ENCODE measurements at regions not wholly inside any gene's neighbourhood (a gene's known extent, or its start where the extent isn't known, plus 50 kb on each side); places are given as distances from the start of the nearest gene placed in this dataset.
"Not testable (repeated sequence)": the region's sequence is repeated elsewhere in the genome, so short reads cannot be mapped to it uniquely, and the experiment has no call there.

DNA sequence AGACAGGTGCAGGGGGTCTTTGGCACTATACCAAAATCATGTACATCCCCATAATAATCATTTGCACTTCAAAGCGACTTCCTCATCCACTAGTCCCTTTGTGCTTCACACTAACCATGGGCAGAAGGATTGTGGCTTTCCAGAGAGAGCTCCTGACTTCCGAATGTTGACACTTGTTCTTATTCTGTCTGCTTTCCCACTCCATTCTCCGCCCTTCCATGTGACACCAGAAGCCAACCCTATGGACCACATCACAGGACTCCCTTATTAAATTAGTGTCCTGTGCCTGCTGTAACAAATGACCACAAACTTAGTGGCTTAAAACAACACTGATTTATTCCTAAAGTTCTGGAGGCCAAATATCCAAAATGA is 91.6 kb downstream of the CMC2 start:
- no peak for DNase-seq (ENCODE audit: low spot score)

DNA sequence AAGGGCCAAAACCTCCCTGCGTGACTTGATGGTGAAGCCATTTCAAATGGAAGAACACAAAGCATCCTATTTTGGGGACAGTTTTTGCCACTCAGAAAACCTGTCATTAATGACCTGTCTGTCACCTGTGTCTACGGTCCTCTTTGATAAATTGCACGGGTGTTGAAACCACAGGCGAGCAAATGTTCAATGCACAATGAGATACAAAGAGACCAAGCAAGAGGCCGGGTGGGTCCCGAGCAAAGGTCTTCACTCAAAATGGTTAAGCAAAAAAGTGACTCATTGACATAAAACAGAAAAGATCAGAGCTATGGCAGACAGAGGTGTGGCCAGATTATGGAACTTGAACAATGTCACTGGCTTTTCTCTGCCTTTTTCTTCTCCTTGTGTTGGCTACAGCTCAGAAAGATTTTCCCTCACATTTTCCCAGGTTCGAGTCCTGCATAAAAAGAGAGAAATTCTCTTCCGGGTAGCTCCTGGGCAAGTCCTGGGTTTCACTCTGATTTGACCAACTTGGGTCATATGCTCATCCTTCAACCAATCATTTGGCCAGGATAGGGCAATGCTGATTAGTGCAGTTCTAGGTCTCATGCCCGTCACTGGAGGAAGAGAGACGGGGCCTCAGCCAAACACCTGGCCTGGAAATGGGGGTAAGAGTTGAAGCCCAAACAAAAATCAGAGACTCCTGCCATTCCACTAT is 92.2 kb downstream of the CMC2 start:
- no peak for DNase-seq (ENCODE audit: low spot score)

DNA sequence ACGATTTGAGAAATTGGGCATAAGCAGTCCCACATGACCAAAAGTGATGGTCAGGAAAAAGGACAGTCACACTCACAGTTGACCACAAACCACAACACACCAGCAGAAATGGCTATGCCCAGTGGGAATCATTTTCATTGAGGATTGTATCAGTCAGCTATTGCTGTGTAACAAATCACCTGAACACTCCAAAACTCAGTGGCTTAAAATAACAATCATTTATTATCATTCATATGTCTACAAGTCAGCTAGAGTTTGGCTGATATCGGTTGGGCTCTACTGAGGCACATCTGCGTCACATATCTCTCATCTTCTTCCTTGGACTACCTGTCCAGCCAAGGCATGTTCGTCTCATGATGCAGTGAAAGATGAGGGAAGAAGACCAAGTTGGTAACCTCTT is 93.3 kb downstream of the CMC2 start:
- DNase-seq (ENCODE audit: low spot score), result no peak

DNA sequence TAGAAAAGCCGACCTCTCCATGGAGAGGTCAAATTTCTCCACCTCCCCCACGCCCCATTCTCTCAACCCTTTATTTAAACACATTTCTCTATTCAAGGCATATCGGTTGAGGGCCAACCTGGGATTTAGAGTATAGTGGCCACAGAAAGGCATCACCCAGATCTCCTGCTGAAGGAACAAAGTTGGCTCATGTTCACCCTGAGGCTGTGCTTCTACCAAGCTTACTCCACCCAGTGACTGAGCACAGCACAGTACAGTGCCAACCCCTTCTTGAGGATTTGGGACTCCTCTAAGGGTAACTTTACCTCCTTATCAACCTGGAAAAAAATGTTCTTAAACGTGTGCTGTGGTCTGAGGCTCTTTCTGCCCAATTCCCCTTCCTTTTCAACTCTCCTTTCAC is 94.0 kb downstream of the CMC2 start:
- DNase-seq (ENCODE audit: low spot score), result no peak

DNA sequence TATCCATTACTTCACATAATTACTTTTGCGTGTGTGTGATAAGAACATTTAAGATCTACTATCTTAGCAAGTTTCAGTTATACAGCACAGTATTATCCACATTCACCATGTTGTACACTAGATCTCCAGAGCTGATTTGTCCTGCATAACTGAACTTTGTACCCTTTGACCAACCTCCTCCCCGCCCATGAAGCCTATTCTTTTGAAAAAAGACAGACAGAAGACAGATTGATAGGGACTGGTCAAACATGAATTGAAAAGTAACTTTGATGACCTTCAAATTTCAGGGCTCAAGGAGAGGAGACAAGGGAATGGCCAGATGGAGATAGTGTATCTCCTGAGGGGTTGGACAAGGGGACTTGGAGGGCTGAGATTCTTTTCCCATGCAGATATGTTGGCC is 96.3 kb downstream of the CMC2 start:
- DNase-seq (ENCODE audit: low spot score), result no peak

DNA sequence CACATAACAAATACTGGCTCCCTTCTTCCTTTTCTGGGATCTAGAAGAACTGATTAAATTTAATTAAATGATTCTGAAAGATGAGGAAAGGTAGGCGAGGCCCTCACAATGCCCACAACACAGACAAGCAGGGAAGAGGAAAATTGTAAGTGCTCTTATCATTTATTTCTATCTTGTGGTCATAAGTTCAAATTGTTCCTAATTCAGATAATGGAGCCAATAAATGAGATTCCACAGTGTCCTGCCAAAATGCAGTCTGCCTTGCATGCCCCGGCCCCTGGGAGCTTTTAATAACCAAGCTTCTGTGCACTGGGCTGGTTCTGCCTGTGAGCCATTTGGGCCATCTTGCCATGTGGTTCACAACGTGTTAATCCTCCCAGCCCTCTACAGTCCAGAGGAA is 97.0 kb downstream of the CMC2 start:
- no peak for DNase-seq (ENCODE audit: low spot score)

DNA sequence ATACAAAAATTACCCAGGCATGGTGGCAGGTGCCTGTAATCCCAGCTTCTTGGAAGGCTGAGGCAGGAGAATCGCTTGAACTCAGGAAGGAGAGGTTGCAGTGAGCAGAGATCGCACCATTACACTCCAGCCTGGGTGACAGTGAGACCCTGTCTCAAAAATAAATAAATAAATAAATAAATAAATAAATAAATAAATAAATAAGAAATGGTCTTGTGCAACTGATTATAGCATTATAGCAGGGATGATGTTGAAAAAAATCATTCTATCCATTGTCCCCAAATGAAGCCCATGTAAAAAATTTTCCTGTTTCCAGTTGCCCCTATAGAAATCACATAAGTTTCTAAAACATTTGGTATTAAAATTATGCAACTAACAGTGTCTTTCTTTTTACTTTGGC is 100.5 kb downstream of the CMC2 start:
- not testable (repeated sequence) for DNase-seq (ENCODE audit: low spot score)

DNA sequence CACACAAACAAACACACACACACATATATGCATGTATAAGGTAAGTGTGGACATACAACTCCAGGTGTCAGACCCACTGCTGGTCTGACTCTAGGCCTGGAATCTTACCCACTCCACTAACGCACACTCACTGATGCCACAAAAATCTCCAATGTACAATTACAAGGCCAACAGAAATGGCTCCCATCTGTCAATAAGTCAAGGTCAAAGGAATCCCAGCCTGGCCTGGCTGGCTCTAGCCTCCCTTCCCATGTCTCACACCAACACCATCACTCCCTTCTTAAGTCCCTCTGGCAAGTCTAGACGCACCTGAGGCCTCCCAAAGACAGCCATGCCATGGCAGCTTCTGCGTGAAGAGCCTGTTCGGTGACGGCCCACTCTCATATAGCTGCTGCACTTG is 99.2 kb upstream of the CDYL2 start:
- no peak for DNase-seq (ENCODE audit: low spot score)

DNA sequence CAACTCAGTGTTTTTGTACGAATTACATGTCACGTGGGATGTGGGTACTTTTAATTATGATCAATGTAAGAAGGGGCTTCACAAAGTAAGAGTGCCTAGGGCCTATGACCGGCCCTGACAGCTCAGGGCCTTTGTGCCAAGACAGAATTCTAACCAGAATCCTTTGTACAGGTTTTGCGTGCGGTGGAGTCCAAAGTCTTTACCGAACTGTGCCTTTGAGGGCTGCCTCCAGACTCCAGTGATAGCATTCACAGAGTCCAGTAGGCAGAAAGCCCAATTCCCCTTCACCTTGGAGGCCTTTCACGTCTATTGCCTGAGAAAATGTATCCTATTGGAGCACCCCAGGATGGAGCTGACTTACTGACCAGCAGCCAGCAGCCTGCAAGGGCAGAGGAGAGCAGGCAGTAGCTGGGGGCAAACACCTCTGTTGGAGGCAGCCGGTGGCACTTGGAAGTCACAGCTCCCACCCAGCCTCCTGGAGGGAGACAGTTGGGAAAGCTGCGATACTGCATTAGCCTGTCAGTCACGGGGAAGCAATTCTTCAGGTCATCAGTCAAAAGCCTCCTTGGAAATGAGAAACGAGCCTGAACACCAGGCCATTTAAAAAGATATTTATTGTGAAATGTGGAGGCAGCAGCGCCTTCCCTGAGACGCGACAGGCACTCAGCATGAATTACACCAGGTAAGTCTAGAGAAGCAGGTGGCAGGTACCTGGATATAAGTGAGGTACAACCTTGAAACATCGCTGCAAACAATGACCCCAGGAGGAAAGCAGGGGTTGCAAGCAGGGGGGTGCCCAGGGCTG is 98.1 kb upstream of the CDYL2 start:
- DNase-seq (ENCODE audit: low spot score), result no peak

DNA sequence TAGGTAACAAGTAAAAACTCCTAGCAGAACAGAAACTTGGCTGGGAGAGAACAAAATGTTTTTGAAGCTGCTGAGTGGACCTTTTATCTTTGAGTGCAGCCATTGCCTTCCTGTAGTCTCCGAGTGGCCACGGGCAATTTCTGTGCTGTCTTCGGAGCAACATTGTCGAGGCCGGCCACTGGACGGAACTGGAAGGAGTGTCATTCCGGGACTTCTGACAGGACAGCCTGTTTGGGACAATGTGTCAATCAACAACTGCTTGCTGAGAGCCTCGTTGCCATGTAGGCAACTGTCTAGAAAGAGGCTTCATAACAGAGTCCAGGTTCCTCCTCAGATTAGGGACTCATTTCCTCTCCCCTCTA is 96.2 kb upstream of the CDYL2 start:
- DNase-seq (ENCODE audit: low spot score), result no peak

DNA sequence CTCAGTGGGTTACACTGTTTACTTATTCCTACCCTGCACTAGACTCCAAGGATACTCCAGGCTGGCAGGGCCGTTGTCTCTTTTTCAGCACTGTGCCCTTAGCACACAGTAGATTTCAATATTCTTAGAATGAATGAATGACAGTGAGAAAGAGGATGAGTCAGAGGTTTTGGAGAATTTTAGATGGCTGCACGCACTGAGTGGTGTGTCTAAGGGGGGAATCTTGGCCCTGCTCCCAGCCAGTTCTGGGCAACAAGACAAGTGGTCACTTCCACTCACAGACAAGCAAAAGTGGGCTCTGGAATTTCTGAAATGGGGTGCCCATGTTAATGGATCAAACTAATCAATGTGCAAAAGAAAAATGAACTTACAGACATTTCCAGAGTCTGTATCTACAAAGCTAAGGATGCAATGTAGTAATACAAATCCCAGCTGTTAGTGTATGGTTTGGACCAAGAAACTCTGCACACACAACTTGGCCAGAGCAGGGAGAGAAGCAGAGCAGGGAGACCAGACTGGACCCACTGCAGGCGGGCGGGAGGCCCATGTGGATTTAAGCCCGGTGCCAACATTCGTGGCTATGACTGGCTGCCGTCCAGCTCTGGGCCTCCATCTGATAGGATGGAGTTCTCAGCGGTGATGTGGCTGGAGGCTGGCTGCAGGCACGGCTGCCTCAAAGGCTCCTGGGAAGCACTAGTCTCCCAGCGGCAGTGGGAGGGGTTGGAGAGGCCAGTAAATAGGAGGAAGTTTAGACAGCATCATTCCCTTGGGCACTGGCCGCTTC is 95.6 kb upstream of the CDYL2 start:
- no peak for DNase-seq (ENCODE audit: low spot score)

DNA sequence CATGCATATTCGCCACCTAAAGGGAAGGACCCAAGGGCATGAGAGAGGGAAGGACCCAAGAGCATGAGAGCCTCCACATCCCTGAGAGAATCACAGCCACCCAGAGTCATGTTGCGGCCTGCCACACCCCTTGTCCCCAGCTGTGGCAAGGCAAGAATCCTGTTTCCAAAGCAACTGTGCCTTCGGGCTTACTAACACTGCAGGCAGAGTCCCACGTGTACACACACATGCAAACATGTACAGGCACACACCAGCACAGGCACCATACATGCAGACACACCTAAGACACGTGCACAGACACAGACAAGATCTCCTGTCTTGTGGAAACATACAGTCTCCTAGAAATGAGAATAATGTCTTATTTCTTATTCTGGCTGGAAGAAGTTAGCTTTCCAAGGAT is 92.4 kb upstream of the CDYL2 start:
- DNase-seq (ENCODE audit: low spot score), result no peak

DNA sequence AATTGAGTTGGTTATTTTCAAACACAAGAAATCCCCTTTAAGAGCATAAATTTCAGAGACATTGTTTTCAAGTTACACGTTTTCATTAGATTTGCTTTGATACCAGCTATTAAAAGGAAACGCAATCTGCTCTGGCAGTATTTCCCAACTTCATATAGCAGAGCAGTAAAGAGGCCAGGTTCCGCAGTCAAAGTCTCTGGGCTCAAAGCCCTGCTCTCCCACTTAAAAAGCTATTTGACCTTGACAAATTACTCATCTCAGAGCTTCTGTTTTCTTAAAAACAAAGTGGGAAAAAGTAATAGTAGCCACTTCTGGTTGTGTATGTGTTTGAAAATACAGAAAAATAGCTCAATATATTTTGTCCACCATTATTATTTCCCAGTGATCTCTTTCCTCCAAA is 89.7 kb upstream of the CDYL2 start:
- DNase-seq (ENCODE audit: low spot score), result no peak

DNA sequence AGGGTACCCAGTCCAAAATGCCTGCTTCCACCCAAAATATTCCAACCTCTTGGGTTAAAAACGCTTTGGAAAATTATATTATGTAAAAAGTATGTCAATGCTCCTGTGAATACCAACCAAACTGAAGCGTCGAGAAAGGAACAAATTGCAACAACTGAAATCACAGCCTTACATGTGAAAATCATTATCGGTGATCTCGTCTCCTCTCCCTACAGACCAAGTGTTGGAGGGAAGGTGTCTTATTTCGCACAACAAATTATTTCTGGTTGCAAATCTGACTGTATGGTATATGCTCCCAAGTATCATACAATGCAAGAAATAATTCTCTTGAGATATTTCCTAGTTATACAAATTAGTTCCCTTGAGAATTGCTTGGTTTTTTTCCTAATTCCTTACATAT is 89.3 kb upstream of the CDYL2 start:
- no peak for DNase-seq (ENCODE audit: low spot score)

DNA sequence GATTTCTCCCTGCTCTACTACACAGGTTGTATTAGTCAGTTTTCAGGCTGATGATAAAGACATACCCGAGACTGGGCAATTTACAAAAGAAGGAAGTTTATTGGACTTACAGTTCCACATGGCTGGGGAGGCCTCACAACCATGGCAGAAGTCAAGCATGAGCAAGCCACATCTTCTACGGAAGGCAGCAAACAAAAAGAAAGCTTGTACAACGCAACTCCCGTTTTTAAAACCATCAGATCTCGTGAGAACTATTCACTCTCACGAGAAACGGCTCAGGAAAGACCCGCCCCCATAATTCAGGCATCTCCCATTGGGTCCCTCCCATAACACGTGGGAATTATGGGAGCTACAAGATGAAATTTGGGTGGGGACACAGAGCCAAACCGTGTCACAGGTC is 88.0 kb upstream of the CDYL2 start:
- DNase-seq (ENCODE audit: low spot score), result not testable (repeated sequence)

DNA sequence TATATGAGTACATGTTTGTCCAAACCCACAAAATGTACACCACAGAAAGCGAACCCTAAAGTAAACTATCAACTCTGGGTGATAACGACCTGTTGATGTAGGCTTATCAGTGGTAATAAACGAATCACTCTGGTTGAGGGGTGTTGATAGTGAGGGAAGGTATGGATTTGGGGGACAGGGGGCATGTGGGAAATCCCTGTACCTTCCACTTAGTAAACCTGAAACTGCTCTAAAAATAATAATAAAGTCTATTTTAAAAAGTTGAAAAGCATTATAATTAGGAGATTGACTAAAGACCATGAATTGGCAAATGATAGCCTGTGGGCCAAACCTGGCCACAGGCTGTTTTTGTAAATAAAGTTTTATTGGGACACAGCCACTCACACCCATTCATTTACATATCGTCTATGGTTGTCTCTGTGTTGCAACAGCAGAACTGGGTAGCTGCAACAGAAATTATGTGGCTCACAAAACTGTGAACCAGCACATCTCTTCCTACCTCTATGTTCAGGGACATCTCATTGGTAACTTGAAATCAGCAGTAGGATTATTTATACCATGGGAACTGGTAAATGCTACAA is 85.5 kb upstream of the CDYL2 start:
- no peak for DNase-seq (ENCODE audit: low spot score)

DNA sequence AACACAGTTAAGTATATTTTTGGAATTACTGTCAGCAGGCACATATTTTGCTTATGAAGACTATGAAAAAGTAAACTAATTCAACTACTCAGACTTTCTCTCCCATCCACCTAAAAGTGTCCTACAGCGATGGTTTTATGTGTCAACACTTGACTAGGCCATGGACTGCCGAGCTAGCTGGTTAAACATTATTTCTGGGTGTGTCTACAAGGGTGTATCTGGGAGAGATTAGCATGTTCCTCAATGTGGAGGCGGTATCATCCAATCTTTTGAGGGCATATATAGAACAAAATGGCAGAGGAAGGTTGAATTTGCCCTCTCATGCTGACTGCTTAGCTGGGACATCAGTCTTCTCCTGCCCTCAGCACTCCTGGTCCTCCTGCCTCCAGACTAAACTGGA is 82.7 kb upstream of the CDYL2 start:
- DNase-seq (ENCODE audit: low spot score), result peak; percentile 59

DNA sequence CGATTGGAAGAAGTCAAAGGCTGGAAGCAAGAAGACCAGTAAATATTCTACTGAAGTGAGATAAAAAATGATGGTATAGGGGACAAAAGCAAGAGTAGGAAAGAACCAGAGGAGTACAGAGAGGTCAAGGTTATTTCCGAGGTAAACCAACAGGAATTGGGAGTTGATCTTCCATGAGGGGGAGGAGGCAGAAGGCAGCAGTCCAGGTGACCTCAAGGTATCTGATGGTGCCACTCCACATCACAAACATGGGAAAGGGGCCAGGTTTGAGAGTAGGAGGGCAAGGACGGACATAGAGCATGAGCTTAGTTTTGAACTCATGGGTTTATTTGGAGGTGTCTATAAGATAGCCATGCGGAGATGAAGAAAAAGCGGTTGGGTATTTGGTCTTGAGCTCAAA is 79.4 kb upstream of the CDYL2 start:
- DNase-seq (ENCODE audit: low spot score), result no peak

DNA sequence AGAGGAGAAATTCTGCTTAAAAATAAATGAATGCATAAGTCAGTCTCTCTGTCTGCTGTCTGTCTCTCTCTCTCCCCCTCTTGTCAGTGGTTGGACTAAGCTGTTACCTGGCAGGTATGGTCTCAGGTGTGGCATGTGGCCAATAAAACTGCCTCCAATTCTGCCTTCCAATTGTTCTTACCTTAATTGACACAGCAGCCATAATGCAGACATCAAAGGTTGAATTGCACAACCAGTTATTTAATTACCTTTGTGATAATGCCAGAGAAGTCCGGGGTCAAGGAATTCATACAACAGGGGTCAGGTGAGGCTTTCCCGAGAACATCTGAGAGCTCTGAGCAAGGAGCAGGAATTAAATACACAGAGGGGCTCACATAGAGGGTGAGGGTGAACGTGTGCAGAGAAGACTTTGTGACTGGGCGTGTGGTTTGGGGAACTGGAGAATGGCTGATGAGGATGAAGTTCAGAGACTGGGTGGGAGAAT is 78.8 kb upstream of the CDYL2 start:
- peak; percentile 39 for DNase-seq (ENCODE audit: low spot score)

DNA sequence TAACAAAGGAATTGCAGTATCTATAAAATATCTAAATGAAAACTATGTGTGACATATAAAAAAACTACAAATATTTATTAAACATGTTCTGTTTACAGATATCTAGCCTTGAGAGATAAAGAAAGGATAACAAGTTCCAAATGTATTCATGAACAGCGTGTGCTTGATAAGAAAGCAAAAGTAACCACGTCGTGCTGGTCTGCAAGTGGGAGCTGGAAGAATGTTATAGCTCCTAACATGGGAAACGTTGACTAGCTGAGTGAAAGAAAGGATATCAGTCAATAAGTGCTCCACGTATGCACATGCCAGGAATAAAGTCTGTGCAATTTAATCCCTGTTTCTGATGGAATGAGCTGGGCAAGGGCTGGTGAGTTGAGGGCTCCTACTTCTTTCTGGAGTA is 71.2 kb upstream of the CDYL2 start:
- DNase-seq (ENCODE audit: low spot score), result no peak

DNA sequence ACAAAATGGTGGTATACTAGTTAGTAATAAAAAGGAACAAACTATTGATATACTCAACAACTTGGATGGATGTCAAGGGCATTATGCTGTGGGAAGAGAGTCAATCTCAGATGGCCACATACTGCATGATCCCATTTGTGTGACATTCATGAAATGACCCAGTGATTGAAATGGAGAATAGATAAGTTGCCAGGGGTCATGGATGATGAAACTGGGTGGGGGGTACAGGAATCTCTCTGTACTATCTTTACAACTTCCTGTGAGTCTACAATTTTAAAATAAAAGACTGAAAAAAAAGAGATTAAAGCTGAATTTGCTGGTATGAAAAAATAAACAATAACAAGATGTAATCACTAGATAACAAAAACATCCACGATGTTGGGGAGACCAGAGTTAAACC is 70.5 kb upstream of the CDYL2 start:
- DNase-seq (ENCODE audit: low spot score), result no peak

DNA sequence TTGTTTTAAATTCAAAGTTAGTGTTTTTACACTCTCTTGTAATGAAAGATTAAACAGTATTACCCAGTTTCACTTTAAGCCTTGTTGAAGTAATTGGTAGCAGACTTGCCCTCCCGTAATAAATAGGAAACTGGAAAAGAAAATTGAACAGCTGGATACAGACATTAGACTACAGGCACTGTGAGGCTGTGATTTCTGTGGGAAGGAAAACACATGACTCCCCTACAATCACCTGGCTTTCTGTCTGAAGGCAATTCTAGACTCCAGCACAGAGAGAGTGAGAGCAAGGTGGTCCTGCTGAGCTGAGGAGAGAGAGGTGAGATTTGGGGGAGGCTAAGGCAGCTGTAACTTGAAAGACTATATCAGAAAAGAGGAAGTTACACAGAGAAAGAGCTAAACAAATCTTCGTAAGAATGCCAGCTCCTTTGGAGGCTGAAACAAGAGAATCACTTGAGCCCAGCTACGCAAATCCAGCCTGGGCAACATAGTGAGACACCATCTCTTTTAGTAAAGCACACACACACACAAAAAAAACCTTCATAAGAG is 57.8 kb upstream of the CDYL2 start:
- DNase-seq (ENCODE audit: low spot score), result no peak
